ENCODE measurements at regions not wholly inside any gene's neighbourhood (a gene's known extent, or its start where the extent isn't known, plus 50 kb on each side); places are given as distances from the start of the nearest gene placed in this dataset.

DNA sequence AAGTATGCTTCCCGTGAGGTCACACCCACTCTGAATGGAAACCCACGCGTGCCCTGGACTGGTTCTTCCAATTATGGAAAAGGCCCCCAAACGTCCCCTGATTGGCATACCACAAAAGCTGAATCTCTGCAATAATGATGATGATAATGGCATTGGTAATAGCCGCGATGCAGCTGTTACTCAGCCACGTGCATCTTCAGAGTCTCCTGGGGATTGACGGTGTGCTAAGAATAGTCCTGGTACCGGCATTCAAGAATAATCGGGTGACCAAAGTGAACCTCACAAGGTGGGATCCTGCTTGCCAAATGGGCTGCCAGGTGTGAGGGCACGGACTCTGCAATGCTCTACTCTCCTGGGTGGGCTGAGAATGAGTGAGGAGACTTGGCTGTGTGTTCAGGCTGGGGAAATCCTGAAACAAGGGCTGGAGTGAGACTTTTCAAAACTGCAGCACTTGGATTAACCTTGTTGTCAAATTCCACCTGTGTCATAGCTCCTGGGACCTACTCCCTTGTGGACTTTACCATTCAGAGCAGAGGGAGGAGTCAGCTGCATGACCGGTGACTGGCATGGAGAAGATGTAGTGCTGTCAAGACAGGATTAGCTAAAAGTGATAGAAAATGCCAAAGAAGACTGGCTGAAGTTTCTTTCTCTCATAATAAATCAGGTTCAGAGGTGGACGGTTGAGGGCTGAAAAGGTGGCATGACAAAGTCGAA is 615.4 kb downstream of the MID1IP1 start:
- TF ChIP-seq POLR2A (IDR thresholded peaks at IDR 0.05; ENCODE audit: borderline replicate concordance, extremely low read depth, insufficient read depth, insufficient read length): no peak
- no peak for TF ChIP-seq EZH2phosphoT487 (IDR thresholded peaks at IDR 0.05; ENCODE audit: borderline replicate concordance)
- TF ChIP-seq ZNF274 (IDR thresholded peaks at IDR 0.05; ENCODE audit: low read depth, low read length): no peak
- TF ChIP-seq EZH2 (IDR thresholded peaks at IDR 0.05): no peak
- TF ChIP-seq, protein P1, sequence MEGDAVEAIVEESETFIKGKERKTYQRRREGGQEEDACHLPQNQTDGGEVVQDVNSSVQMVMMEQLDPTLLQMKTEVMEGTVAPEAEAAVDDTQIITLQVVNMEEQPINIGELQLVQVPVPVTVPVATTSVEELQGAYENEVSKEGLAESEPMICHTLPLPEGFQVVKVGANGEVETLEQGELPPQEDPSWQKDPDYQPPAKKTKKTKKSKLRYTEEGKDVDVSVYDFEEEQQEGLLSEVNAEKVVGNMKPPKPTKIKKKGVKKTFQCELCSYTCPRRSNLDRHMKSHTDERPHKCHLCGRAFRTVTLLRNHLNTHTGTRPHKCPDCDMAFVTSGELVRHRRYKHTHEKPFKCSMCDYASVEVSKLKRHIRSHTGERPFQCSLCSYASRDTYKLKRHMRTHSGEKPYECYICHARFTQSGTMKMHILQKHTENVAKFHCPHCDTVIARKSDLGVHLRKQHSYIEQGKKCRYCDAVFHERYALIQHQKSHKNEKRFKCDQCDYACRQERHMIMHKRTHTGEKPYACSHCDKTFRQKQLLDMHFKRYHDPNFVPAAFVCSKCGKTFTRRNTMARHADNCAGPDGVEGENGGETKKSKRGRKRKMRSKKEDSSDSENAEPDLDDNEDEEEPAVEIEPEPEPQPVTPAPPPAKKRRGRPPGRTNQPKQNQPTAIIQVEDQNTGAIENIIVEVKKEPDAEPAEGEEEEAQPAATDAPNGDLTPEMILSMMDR (IDR thresholded peaks at IDR 0.05 in 2 of 3, conservative IDR thresholded peaks at IDR 0.05 in 1 of 3; ENCODE audit: borderline replicate concordance in 1 of 3, insufficient read depth in 1 of 3, low read depth in 2 of 3, low read length in 2 of 3): no peak
- TF ChIP-seq JUND (IDR thresholded peaks at IDR 0.05): no peak
- TF ChIP-seq, protein P2, sequence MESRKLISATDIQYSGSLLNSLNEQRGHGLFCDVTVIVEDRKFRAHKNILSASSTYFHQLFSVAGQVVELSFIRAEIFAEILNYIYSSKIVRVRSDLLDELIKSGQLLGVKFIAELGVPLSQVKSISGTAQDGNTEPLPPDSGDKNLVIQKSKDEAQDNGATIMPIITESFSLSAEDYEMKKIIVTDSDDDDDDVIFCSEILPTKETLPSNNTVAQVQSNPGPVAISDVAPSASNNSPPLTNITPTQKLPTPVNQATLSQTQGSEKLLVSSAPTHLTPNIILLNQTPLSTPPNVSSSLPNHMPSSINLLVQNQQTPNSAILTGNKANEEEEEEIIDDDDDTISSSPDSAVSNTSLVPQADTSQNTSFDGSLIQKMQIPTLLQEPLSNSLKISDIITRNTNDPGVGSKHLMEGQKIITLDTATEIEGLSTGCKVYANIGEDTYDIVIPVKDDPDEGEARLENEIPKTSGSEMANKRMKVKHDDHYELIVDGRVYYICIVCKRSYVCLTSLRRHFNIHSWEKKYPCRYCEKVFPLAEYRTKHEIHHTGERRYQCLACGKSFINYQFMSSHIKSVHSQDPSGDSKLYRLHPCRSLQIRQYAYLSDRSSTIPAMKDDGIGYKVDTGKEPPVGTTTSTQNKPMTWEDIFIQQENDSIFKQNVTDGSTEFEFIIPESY (IDR thresholded peaks at IDR 0.05; ENCODE audit: extremely low read depth, insufficient replicate concordance, low read length): no peak
- TF ChIP-seq SP1 (IDR thresholded peaks at IDR 0.05; ENCODE audit: low read depth): no peak
- no peak for TF ChIP-seq CBX3 (IDR thresholded peaks at IDR 0.05; ENCODE audit: low read depth)
- no peak for TF ChIP-seq POLR2AphosphoS5 (IDR thresholded peaks at IDR 0.05; ENCODE audit: low read depth, low read length)

Data from HCT116 (cell line).